ENCODE measurements at regions not wholly inside any gene's neighbourhood (a gene's known extent, or its start where the extent isn't known, plus 50 kb on each side); places are given as distances from the start of the nearest gene placed in this dataset.
"Not testable (repeated sequence)": the region's sequence is repeated elsewhere in the genome, so short reads cannot be mapped to it uniquely, and the experiment has no call there.

- no peak for DNase-seq (ENCODE audit: low read depth)
These were observed 61.3 kb upstream of the RNF38 start for GRCh38 chr9:36461323-36461722.

GRCh38 chr9:36458430-36458915 is 58.4 kb upstream of the RNF38 start:
- DNase-seq (ENCODE audit: low read depth): not testable (repeated sequence)

- no peak for DNase-seq (ENCODE audit: low read depth)
These were observed 57.9 kb upstream of the RNF38 start for GRCh38 chr9:36457836-36458429.

- no peak for DNase-seq (ENCODE audit: low read depth)
These were observed 56.5 kb upstream of the RNF38 start for GRCh38 chr9:36456480-36457065.

GRCh38 chr9:36451949-36452348 is 51.9 kb upstream of the RNF38 start:
- DNase-seq (ENCODE audit: low read depth): no peak

GRCh38 chr9:36450110-36450732 is 50.2 kb upstream of the RNF38 start:
- peak; percentile 70 for DNase-seq (ENCODE audit: low read depth)

Data from M059J (cell line).